GM18867 (cell line): ENCODE measurements at regions not wholly inside any gene's neighbourhood (a gene's known extent, or its start where the extent isn't known, plus 50 kb on each side); places are given as distances from the start of the nearest gene placed in this dataset.

Experiments
- ATAC-seq: cut with Tn5 transposase; IDR thresholded peaks from one replicate; pipeline ENCODE4 v1.9.1; 2021; ENCODE audit warnings: mild to moderate bottlenecking, moderate library complexity; ENCODE audit not compliant: unreplicated experiment

DNA sequence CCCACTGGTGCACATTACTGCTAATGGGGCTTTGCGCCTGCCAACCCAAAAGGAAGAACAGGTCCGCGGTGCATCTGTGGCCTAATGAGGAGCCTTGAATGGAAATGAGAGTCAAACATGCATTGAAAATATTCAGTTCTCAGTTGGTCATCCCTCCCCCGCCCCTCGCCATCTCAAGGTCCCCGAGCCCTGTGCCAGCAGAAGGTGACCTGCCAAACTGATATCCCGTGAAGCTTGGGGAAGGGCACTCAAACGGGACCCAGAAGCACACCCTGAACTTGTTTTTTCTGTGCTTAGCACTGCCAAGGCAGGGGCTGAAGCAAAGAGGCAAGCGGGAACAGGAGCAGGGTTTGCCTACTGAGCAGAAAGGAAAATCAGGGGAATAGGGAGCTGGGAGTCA is 67.9 kb upstream of the ZNF648 start:
- ATAC-seq: no peak

DNA sequence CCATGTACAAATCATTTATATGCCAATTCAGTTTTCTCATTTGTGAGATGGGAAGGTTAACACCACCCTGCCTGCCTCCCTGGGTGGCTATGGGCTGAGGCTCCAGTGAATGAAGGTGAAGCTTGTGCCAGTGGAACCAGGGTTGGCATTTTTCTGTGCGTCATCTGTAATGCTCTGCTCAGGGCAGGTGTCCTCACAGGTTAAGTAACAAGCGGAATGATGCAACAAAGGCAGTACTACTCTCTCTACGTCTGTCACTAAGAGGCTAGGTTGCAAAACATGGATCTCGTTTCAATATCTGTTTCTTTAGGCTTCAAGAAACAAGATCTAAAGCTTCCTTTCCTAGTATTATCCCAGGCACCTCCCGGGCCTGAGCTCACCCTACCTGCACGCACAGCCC is 67.0 kb upstream of the ZNF648 start:
- ATAC-seq: no peak

DNA sequence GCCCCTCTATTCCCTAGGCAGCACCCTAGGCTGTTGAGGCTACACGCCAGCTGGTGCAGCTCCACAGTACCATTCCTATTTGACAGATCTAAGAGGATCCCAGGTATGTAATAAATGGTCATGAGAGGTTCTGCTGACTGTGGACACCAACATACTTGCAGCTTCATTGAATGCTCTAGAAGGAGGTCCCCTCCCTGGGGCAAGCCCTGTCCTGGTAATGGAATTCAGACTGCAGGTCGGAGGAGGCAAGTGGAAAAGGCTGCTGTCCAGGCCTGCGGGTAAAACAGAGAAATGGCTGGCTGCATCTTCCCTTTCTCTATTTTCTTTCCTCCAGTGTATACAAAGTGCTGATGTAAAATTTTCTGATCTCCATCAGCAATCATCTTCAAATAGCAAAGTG is 66.1 kb upstream of the ZNF648 start:
- no peak for ATAC-seq

DNA sequence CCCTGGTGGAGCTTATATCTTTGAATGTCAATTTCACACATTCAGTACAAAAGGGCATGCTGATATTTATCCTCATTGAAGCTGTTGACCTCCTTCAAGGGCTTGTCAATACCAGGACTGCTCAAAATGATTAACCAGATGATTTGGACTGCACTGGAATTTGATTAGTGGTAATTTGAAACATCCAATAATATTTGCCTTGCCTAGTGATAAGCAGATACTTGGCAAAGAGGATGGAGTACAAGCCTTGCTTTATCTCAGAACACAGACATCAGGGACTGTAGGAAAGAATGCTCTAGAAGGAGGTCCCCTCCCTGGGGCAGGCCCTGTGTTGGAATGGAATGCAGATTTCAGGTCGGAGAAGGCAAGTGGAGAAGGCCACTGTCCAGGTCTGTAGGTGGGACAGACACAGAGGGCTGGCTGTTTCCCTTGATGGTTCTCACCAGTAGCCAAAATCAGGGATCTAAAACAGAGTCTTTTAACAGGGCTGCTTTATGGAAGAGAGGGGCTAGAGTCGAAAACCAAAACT is 64.8 kb upstream of the ZNF648 start:
- no peak for ATAC-seq

DNA sequence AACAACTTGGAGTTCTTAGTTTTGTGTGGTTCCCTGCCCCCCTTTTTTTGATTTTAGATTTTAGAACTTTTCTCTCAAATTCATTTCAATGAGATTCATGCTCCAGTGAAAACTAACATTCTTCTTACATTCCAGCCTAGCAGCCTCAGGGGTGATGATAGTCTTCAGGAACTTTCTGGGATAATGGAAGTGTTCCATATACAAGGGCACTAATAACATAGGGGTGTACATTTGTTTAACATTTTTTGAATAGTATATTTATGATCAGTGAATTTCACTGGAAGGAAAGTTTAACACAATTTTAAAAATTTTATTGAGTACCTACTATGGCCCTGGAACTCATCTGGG is 61.4 kb upstream of the ZNF648 start:
- no peak for ATAC-seq

DNA sequence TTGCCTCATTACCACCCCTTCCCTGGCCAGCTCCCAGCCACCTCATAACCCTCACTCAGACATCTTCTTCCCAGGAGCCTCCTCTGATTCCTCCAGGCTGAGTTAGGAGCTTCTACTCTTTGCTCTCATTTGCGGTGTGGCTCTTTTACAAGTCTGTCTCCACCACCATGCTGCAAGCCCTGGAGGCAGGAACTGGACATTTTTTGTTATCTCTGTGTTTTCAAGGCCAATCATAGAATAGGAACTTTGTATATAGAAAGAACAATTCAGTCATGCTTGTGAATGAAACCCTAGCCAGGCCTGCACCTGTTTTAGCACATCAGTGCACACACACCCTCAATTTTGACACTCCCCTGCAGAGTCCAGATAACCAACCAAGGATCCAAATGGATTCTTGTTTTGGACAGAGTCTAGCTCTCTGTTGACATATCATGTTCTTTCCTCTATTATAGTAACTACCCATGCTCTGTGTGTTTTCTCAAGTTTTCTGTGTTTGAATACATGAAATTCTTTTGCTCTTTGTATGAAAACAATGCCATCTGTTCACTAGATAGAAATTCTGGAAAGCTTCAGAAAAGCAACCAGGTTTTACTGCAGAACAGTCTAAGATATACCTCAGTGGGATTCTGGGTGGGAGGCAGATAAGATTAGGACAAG is 60.9 kb upstream of the ZNF648 start:
- ATAC-seq: no peak

DNA sequence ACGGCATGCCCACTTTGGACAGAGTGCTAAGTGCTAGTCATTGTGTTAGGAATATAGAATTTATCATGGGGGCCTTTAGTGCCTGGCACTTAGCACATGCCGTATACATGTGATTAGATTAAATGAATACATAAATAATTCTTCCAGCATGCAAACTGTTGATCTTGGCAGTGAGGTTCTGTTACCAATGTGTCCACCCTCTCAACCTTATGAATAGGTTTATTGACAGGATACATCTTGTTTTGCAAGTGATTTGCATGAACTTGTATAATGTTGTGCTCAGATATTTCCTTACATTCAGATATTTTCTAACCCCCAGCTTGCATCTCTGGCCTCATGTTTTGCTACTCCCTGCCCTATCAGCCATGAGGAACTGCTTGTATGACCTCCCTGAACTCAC is 60.3 kb upstream of the ZNF648 start:
- no peak for ATAC-seq

DNA sequence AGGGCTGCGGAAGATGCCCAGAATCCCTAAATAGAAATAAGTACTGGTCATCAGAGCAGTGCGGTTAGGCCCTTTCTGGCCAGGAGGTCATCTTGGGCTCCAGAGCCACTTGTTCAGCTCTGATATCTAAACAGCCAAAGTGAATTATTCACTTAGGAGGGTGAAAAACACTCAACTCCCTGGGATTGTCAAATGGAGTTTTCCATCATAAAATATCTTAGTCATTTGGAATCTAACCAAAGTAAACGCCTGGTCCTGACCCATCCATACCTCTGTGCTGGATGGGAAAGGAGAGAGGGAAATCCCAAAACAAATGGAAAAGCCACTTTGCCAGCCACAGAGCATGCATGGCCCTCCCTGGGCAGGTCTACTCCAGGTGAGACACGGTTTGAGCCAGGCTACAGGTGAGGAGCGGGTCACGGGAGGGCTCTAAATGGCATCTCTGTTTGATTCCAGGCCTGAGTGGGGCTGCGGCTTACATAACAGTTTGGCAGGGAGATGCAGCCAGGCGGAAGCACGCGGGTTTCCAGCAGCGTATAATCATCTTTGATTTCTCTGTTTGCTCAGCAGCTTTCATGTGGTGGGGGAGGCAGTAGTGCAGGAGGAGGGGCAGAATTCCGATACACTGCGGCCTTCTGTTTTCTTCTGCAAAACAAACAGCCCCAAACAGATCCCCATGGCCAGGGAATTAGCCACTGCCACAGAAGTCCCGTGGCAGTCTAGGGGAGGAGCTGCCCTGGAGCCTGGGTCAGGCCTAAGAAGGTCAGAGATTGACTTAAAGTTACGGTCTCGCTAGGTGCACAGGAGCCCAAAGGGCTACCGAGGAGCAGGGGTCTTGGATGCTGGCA is 59.1 kb upstream of the ZNF648 start:
- ATAC-seq: no peak

DNA sequence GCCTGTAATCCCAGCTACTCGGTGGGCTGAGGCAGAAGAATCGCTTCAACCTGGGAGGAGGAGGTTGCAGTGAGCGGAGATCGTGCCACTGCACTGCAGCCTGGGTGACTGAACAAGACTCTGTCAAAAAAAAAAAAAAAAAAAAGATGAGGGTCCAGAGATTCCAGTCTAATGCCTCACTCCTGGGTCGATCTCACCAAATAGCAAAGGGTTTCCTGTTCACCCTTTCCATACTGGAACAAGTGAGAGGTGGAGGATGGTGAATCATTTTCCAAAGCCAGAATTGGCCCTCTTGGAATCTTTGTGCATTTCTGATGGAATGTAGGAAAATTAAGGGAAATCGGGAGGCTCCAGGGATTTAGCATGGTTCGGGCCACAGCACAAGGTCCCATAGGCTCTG is 58.1 kb upstream of the ZNF648 start:
- no peak for ATAC-seq

DNA sequence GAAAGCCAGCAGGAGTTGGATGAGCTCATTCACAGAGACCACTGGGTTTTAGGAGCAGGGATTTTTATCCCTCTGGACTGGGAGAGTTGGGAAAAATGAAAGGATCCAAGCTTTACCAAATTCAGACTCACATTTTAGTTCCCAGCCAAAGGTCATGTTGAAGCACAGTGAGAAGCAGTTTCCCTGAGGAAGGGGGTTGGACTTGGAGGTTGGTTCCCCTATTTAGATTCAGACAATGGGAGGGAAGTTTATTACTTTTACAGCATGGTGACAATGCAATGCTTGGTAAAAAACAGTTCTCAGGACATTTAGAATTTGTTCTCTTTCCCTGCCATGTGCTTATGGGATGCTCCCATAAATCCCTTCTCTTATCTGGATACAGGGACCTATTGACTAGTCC is 57.3 kb upstream of the ZNF648 start:
- ATAC-seq: no peak

DNA sequence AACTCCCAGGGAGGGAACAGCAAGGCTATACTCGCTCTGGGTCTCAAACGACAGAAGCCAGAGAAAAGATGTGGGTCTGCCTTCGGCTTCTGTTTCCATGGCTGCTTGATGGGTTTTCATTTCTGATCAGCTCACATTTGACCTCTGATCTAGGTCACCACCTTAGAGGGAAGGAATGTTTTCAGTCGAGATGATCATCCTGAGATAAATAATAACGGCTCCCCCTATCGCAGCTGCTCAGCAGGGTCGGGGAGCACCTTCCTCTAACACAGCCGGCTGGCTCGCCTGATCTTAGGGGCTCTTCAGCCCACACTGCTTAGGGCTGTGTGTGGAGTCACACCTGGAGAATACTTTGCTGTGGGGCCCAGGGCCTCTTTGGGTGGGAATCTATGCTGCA is 53.1 kb upstream of the ZNF648 start:
- no peak for ATAC-seq

DNA sequence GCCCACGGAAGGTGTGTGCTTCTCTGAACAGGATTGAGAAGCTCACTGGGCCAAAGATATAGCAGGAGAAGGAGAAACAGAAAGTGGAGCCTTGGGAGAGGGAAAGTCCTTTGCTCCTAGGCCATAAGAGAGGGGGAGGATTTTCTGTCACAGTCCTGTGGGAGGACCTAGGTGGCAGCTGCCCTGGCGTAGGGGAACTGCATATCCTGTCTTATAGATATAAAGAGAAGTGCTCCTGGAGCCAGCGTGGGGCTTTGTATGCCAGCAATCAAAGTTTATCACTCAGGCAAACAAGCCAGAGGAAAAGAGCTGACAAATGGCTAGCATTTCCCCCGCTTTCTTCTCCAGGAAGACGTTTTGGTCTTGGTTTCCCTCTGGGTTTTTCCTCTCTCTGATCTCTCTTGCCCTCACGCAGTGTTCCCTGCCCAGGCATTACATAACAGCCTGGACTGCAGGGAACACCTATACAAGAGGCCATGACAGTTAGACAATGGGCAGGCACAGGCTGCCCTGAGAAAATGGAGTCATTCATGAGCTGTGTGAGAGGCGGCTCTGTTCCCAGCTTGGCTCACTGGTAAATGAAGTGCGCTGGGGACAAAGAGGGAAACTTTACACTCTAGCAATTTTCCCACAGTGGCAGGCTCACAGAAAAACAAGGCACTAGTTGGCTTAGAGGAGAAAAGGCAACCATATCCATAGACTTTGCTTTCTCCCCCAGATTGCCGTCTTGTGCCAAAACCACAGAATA is 52.5 kb upstream of the ZNF648 start:
- ATAC-seq: no peak

DNA sequence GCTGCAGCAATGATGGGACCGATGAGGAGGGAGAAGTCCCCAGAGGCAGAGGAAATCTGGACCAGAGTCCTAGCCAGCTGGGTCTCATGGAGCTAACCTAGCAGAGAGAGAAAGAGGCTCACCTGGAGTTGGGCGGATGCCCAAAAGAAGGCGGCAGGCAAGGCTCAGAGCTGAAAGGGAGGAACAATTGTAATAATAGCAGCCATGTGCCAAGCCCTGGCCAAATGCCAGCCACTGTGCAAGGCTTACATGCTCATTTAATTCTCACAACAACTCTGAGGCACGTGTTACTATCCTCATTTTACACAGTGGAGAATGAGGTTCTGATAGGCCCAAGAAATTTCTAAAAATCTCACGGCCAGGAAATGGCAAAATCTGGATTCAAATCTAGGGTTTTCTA is 50.0 kb upstream of the ZNF648 start:
- no peak for ATAC-seq
